Breast epithelium (tissue), 3 donors: ENCODE measurements at regions not wholly inside any gene's neighbourhood (a gene's known extent, or its start where the extent isn't known, plus 50 kb on each side); places are given as distances from the start of the nearest gene placed in this dataset.

Experiments used
- POLR2A ChIP-seq: fragments of 450-650 bp; IDR thresholded peaks from one replicate; pipeline ENCODE4 v1.6.1; 2016; ENCODE audit warnings: antibody characterized with exemption, mild to moderate bottlenecking, moderate library complexity
- POLR2AphosphoS5 ChIP-seq, 3 donors: sonication (generic); formaldehyde crosslinking; IDR thresholded peaks; one replicate each; pipeline ENCODE4 v1.6.1; 2017; ENCODE audit warnings: antibody characterized with exemption in 3 of 3
- TF ChIP-seq, protein P1 (sequence below), 3 donors: fragments of 450-650 bp; IDR thresholded peaks; one replicate each; pipeline ENCODE4 v1.5.1; 2016 to 2017; ENCODE audit warnings: antibody characterized with exemption in 3 of 3, mild to moderate bottlenecking in 3 of 3, moderate library complexity in 3 of 3

DNA sequence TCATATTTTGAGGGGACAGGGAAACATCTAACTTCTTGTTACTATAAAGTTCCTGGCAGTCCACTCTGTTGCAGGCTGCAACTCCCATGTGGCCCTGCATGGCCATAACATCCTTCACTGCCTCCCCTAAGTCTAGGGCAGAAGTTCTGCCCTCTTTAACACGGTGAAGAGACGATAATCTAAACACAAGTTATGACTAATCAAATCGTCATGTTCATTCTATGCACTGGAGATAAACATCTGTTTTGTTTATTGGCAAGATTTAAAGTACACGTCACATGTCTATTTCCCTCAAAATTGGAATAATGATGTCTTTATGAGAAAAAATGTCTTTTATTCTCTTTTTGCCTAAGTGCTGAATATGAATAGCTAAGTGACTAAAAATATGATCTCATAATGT, 1629.4 kb downstream of the PCDH9 start:
- TF ChIP-seq, protein P1, sequence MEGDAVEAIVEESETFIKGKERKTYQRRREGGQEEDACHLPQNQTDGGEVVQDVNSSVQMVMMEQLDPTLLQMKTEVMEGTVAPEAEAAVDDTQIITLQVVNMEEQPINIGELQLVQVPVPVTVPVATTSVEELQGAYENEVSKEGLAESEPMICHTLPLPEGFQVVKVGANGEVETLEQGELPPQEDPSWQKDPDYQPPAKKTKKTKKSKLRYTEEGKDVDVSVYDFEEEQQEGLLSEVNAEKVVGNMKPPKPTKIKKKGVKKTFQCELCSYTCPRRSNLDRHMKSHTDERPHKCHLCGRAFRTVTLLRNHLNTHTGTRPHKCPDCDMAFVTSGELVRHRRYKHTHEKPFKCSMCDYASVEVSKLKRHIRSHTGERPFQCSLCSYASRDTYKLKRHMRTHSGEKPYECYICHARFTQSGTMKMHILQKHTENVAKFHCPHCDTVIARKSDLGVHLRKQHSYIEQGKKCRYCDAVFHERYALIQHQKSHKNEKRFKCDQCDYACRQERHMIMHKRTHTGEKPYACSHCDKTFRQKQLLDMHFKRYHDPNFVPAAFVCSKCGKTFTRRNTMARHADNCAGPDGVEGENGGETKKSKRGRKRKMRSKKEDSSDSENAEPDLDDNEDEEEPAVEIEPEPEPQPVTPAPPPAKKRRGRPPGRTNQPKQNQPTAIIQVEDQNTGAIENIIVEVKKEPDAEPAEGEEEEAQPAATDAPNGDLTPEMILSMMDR (IDR thresholded peaks at IDR 0.05), result no peak
- TF ChIP-seq POLR2A (no peak), POLR2AphosphoS5 (IDR thresholded peaks at IDR 0.05) (no peak)
